ENCODE measurements at regions not wholly inside any gene's neighbourhood (a gene's known extent, or its start where the extent isn't known, plus 50 kb on each side); places are given as distances from the start of the nearest gene placed in this dataset.
"Not testable (repeated sequence)": the region's sequence is repeated elsewhere in the genome, so short reads cannot be mapped to it uniquely, and the experiment has no call there.

- dilution Hi-C loops (cut with HindIII; ENCODE audit: low sequenced_read_pairs, unreplicated experiment); H3K9ac ChIP-seq (ENCODE audit: low read depth, low read length); H2BK120ac ChIP-seq (ENCODE audit: low read depth, low read length); H3K79me1 ChIP-seq (ENCODE audit: low read depth in 1 of 2, low read length in 2 of 2); H3K4me1 ChIP-seq (ENCODE audit: control insufficient read depth, insufficient read depth, low read length); H2BK5ac ChIP-seq (ENCODE audit: low read depth, low read length, poor library complexity, severe bottlenecking); H3K36me3 ChIP-seq (ENCODE audit: control insufficient read depth, insufficient read depth, low read length); POLR2A ChIA-PET (ENCODE audit: unreplicated experiment); H4K5ac ChIP-seq (ENCODE audit: low read depth, low read length); H3K23ac ChIP-seq (ENCODE audit: low read depth, low read length); H2BK20ac ChIP-seq (ENCODE audit: low read depth, low read length); H3K27ac ChIP-seq (ENCODE audit: insufficient read depth, low read length); H2BK15ac ChIP-seq (ENCODE audit: low read depth, low read length); H2AFZ ChIP-seq (replicated peaks; ENCODE audit: low read length, poor library complexity); H2AK5ac ChIP-seq (ENCODE audit: low read depth, low read length); H4K20me1 ChIP-seq (ENCODE audit: insufficient read depth, low read length); H4K8ac ChIP-seq (ENCODE audit: low read depth in 2 of 2, low read length in 2 of 2); H3K9me3 ChIP-seq (ENCODE audit: control insufficient read depth, insufficient read depth, low read length); H3K9me1 ChIP-seq (ENCODE audit: insufficient read depth, low read length); H3K27me3 ChIP-seq (ENCODE audit: control insufficient read depth, insufficient read depth, low read length); H3K4me2 ChIP-seq (ENCODE audit: low read depth, low read length); H3K56ac ChIP-seq (ENCODE audit: extremely low read depth, insufficient read depth, low read length); H3K14ac ChIP-seq (replicated peaks; ENCODE audit: low read depth, low read length); in situ Hi-C loops (cut with MboI; ENCODE audit: low sequenced_read_pairs); ATAC-seq (ENCODE audit: low read depth); H2AK9ac ChIP-seq (replicated peaks; ENCODE audit: low read depth, low read length, poor library complexity); H3K4ac ChIP-seq (ENCODE audit: low read depth, low read length); BruUV-seq (replicated peaks); H3K4me3 ChIP-seq (ENCODE audit: insufficient read depth, low read depth, low read length); H3K18ac ChIP-seq (ENCODE audit: low read depth, low read length); H4K91ac ChIP-seq (ENCODE audit: insufficient read depth, low read depth, low read length); DNase-seq; CTCF ChIA-PET: not testable (repeated sequence)
- WGBS, 2 experiments (ENCODE audit: extremely low coverage in 2 of 2, insufficient read length in 1 of 2), result no CpG with 5 or more reads among the region's 1 CpG
- intact Hi-C loops (cut with micrococcal nuclease), result loop anchor here (5.0 kb wide), 1 partner anchor 369 kb away; no protein-coding TSS in a partner anchor
Observed at GRCh38 chr3:30323649-30324048, 282.8 kb upstream of the TGFBR2 start.

All from IMR-90 (cell line).